ENCODE measurements at regions not wholly inside any gene's neighbourhood (a gene's known extent, or its start where the extent isn't known, plus 50 kb on each side); places are given as distances from the start of the nearest gene placed in this dataset.
"Not testable (repeated sequence)": the region's sequence is repeated elsewhere in the genome, so short reads cannot be mapped to it uniquely, and the experiment has no call there.

- no peak for DNase-seq
These were observed 284.3 kb upstream of the FERMT1 start for GRCh38 chr20:6407163-6407562.

- DNase-seq = no peak
These were observed 279.2 kb upstream of the FERMT1 start for GRCh38 chr20:6401893-6402557.

GRCh38 chr20:6397115-6397514 is 274.3 kb upstream of the FERMT1 start:
- DNase-seq = no peak

GRCh38 chr20:6395695-6396094 is 272.9 kb upstream of the FERMT1 start:
- peak; percentile 45 to 75 for DNase-seq

- no peak for DNase-seq
These were observed 265.9 kb upstream of the FERMT1 start for GRCh38 chr20:6388671-6389197.

- DNase-seq = no peak
These were observed 262.2 kb upstream of the FERMT1 start for GRCh38 chr20:6384956-6385486.

- no peak for DNase-seq
These were observed 261.6 kb upstream of the FERMT1 start for GRCh38 chr20:6384380-6384779.

- DNase-seq = peak in 1 of 2 experiments; percentile 21
These were observed 259.1 kb upstream of the FERMT1 start for GRCh38 chr20:6381887-6382286.

GRCh38 chr20:6362245-6362644 is 239.4 kb upstream of the FERMT1 start:
- no peak for DNase-seq

- DNase-seq = no peak
These were observed 237.9 kb upstream of the FERMT1 start for GRCh38 chr20:6360766-6361165.

- no peak for DNase-seq
These were observed 233.1 kb upstream of the FERMT1 start for GRCh38 chr20:6355754-6356451.

GRCh38 chr20:6348908-6349307 is 226.1 kb upstream of the FERMT1 start:
- DNase-seq = no peak

GRCh38 chr20:6347916-6348315 is 225.1 kb upstream of the FERMT1 start:
- peak in 1 of 2 experiments; percentile 85 for DNase-seq

GRCh38 chr20:6341491-6341890 is 218.7 kb upstream of the FERMT1 start:
- no peak for DNase-seq

- no peak for DNase-seq
These were observed 216.3 kb upstream of the FERMT1 start for GRCh38 chr20:6339176-6339575.

- DNase-seq = no peak
These were observed 210.3 kb upstream of the FERMT1 start for GRCh38 chr20:6333110-6333509.

GRCh38 chr20:6321235-6321634 is 198.4 kb upstream of the FERMT1 start:
- DNase-seq = not testable (repeated sequence)

- DNase-seq = no peak
These were observed 189.2 kb upstream of the FERMT1 start for GRCh38 chr20:6311841-6312655.

GRCh38 chr20:6311097-6311496 is 188.3 kb upstream of the FERMT1 start:
- DNase-seq = no peak

GRCh38 chr20:6305536-6305935 is 182.7 kb upstream of the FERMT1 start:
- DNase-seq = no peak

GRCh38 chr20:6302041-6302440 is 179.2 kb upstream of the FERMT1 start:
- DNase-seq = no peak

- DNase-seq = no peak
These were observed 176.6 kb upstream of the FERMT1 start for GRCh38 chr20:6299456-6299855.

- DNase-seq = no peak
These were observed 175.2 kb upstream of the FERMT1 start for GRCh38 chr20:6298049-6298448.
